ENCODE measurements at regions not wholly inside any gene's neighbourhood (a gene's known extent, or its start where the extent isn't known, plus 50 kb on each side); places are given as distances from the start of the nearest gene placed in this dataset.

- Histone ChIP-seq H3K36me3 (peaks cover 5 to 15% (median 8%) of the 10 kb centered on the region in 4 donors), H3K4me1 (no peaks in the 10 kb centered on the region), H3K27me3 (no peaks in the 10 kb centered on the region), H3K4me3 (no peak overlapping the region), H3K9me3 (no peaks in the 10 kb centered on the region), H3K27ac (replicated peaks in 1 of 4) (no peak overlapping the region)
- intact Hi-C loops (cut with DNase I) = no loop called here
- WGBS = 95% methylated on average over 4 of the region's 4 CpGs
- no peak for DNase-seq (ENCODE audit: extremely low spot score)
- TF ChIP-seq POLR2AphosphoS5 (IDR thresholded peaks at IDR 0.05) = no peak
Measured at GRCh38 chr14:71621980-71622605, 310.1 kb upstream of the RGS6 start.

- Histone ChIP-seq H3K4me3 (no peak overlapping the region), H3K27ac (replicated peaks in 1 of 4) (no peak overlapping the region), H3K27me3 (no peaks in the 10 kb centered on the region), H3K36me3 (peaks cover 5 to 15% (median 8%) of the 10 kb centered on the region in 4 donors), H3K9me3 (no peaks in the 10 kb centered on the region), H3K4me1 (no peaks in the 10 kb centered on the region)
- TF ChIP-seq EP300 (IDR thresholded peaks at IDR 0.05) (no peak), POLR2AphosphoS5 (IDR thresholded peaks at IDR 0.05) (no peak), POLR2A (IDR thresholded peaks at IDR 0.05; ENCODE audit: low read depth) (no peak), CTCF (IDR thresholded peaks at IDR 0.05) (no peak)
- 86% methylated on average over 8 of the region's 8 CpGs for WGBS
- DNase-seq (ENCODE audit: extremely low spot score) = no peak
- intact Hi-C loops (cut with DNase I) = no loop called here
Measured at GRCh38 chr14:71623939-71624338, 308.3 kb upstream of the RGS6 start.

GRCh38 chr14:71625175-71625574, 307.1 kb upstream of the RGS6 start:
- intact Hi-C loops (cut with DNase I) = no loop called here
- no peaks in the 10 kb centered on the region for H3K9me3 ChIP-seq
- no peaks in the 10 kb centered on the region for H3K4me1 ChIP-seq
- peaks cover 5 to 14% (median 8%) of the 10 kb centered on the region in 4 donors for H3K36me3 ChIP-seq
- no peak for DNase-seq (ENCODE audit: extremely low spot score)
- no peak overlapping the region for H3K4me3 ChIP-seq
- no peak overlapping the region for H3K27ac ChIP-seq (replicated peaks in 1 of 4)
- TF ChIP-seq CTCF (IDR thresholded peaks at IDR 0.05) = no peak
- no peak for TF ChIP-seq EP300 (IDR thresholded peaks at IDR 0.05)
- TF ChIP-seq POLR2A (IDR thresholded peaks at IDR 0.05; ENCODE audit: low read depth) = no peak
- no peak for TF ChIP-seq POLR2AphosphoS5 (IDR thresholded peaks at IDR 0.05)
- H3K27me3 ChIP-seq = no peaks in the 10 kb centered on the region
- 86% methylated on average over 6 of the region's 6 CpGs for WGBS

GRCh38 chr14:71625891-71626701, 306.1 kb upstream of the RGS6 start:
- DNase-seq (ENCODE audit: extremely low spot score) = no peak
- intact Hi-C loops (cut with DNase I) = no loop called here
- Histone ChIP-seq H3K4me3 (no peak overlapping the region), H3K27ac (replicated peaks in 1 of 4) (no peak overlapping the region), H3K36me3 (peaks cover 5 to 12% (median 7%) of the 10 kb centered on the region in 4 donors), H3K9me3 (no peaks in the 10 kb centered on the region), H3K4me1 (no peaks in the 10 kb centered on the region), H3K27me3 (no peaks in the 10 kb centered on the region)
- TF ChIP-seq CTCF (IDR thresholded peaks at IDR 0.05) (no peak), POLR2AphosphoS5 (IDR thresholded peaks at IDR 0.05) (no peak), EP300 (IDR thresholded peaks at IDR 0.05) (no peak), POLR2A (IDR thresholded peaks at IDR 0.05; ENCODE audit: low read depth) (no peak)
- 73% methylated on average over 6 of the region's 6 CpGs for WGBS

GRCh38 chr14:71628433-71628832, 303.8 kb upstream of the RGS6 start:
- intact Hi-C loops (cut with DNase I) = no loop called here
- no peak overlapping the region for H3K27ac ChIP-seq (replicated peaks in 1 of 4)
- no peaks in the 10 kb centered on the region for H3K9me3 ChIP-seq
- no peak for DNase-seq (ENCODE audit: extremely low spot score)
- no peaks in the 10 kb centered on the region for H3K4me1 ChIP-seq
- TF ChIP-seq POLR2A (IDR thresholded peaks at IDR 0.05; ENCODE audit: low read depth) (no peak), CTCF (IDR thresholded peaks at IDR 0.05) (no peak), EP300 (IDR thresholded peaks at IDR 0.05) (no peak), POLR2AphosphoS5 (IDR thresholded peaks at IDR 0.05) (no peak)
- H3K27me3 ChIP-seq = no peaks in the 10 kb centered on the region
- H3K36me3 ChIP-seq = peaks cover 3 to 12% (median 6%) of the 10 kb centered on the region in 4 donors
- no peak overlapping the region for H3K4me3 ChIP-seq

Data from esophagus muscularis mucosa (tissue), 4 donors.